ENCODE measurements at regions not wholly inside any gene's neighbourhood (a gene's known extent, or its start where the extent isn't known, plus 50 kb on each side); places are given as distances from the start of the nearest gene placed in this dataset.
A peak's percentile ranks its signal among the peaks of the same experiment; 100 is the strongest.
"Not testable (repeated sequence)": the region's sequence is repeated elsewhere in the genome, so short reads cannot be mapped to it uniquely, and the experiment has no call there.

DNA sequence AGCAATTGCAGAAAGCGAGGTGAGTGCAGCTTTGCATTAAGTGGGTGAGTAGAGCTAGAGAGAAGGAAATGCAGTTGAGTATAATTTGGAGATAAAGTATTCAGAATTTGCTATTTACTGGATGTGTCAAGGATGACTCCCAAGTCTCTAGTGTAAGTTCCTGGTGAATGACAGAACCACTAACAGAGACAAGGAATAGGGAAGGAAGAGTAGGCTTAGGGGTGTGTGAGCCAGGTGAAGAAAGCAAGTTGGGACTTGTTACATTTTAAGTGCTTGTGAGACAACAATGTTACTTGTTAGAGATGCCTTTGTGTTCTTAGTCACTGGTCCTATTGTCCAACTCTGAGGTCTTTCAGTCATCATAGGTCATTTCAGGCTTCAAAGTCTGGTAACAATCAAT lies 70.8 kb downstream of the TBC1D26 start:
- DNase-seq = not testable (repeated sequence)

DNA sequence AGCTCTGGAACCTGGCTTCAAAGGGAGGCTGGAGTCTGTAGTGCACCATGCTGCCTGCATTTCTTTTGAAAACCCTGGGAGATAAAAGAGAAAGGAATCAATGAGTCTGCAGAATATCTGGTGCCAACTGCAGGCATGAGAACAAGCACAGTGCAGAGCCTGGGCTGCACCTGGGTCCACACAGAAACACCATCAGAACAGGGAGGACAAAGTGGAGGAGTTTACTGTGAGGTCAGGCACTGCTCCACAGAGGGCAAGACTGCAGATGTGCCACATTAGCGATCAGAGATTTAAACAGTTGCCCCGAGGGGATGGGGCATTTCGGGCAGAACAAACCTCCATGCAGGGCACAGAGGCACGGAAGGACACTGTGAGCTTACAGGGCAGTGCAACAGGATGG lies 74.7 kb downstream of the TBC1D26 start:
- DNase-seq = not testable (repeated sequence)

DNA sequence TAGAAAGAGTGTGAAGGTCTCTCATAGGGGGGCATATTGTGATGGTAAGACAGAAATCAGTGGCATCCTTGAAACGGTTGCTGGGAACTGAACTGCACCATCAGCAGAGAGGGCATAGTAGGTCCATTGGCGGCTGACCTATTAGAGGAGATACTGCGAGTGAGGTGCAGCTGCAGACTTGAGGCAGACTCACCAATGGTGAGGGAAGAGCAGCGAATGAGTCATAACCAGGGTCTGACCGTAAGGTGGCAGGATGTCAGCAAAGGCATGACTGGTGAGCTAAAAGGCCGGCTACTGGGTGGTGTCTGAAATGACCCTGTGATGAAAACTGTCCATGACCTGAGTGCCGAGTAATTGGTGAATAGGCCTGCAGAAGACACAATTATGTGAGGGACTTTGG lies 81.3 kb downstream of the TBC1D26 start:
- not testable (repeated sequence) for DNase-seq

DNA sequence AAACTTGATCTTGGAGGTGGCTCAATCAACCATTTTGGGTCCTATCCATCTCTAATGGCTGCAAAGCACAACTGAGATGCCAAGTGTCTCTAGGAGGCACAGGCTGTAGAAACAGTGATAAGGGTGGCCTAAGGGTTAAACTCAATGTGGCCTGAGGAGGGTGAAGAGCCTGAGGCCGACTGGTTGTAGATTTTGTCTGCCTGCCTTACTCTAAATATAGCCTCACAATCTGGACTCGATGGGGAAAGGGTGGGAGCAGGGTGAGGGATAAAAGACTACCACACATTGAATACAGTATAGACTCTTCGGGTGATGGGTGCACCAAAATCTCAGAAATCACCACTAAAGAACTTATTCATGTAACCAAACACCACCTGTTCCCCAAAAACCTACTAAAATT lies 81.9 kb downstream of the TBC1D26 start:
- DNase-seq = not testable (repeated sequence)

DNA sequence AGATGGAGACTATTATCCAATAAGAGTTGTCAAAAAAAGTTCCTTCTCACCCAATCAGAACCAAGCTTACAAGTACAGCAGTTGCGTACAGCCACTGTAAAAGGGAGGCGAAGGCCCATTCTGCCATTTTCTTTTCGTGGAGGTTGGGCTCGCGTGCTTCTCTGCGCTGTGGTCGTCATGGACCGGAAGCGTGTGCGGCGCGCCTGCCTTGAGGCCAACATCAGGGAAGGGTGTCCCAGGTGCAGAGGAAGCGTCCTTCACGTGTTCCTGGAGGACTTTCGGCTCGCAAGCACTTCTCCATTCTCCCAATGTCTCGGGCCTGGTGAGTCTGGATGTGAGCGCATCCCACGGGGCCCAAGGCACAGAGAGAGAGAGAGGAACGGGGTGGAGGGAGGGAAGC lies 85.8 kb downstream of the TBC1D26 start:
- DNase-seq = not testable (repeated sequence)

DNA sequence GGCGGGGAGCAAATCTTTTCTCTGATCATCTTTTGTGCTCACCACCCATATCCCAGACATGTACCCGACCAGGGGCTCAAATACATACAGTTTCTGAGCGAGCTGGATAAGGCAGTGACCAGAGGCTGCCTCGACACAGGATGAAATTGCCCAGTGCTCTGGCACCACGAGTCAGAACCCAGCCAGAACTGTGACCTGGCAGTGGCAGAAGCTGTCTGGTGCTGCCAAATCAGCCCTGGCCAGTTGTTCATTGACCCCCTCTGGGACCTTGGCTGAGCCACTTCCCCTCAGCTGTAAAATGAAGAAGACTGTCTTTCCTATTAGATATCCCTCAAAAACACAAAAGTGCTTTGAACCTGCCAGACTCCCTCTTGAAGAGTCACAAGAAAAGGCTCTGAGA lies 90.2 kb downstream of the TBC1D26 start:
- DNase-seq = not testable (repeated sequence)

DNA sequence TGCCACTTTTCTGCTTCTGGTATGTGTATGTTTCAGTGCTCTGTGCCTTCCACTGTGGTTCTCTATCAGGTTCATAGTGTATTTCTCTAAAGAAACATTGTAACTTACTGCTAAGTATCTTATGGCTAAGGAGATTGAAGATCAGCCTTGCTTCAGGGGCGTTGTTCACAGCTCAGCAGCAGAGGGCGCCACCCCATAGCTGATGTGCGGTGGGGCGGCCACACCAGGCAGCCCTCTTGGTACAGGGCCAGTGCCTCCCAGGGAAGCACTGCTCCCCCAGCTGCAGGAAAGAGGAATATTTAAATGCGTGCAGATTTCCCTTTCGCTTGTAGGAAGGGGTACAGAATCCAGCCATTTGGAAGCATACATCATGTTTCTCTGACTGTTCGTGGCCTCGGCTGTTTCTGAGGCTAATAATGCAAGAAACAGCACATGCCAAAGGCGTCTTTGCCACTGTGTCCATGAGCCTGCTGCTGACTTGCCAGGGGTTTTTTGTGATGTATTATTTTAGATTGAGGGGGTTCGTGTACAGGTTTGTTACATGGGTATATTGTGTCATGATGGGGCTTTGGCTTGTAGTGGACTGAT lies 96.7 kb downstream of the TBC1D26 start:
- DNase-seq = peak; percentile 60

DNA sequence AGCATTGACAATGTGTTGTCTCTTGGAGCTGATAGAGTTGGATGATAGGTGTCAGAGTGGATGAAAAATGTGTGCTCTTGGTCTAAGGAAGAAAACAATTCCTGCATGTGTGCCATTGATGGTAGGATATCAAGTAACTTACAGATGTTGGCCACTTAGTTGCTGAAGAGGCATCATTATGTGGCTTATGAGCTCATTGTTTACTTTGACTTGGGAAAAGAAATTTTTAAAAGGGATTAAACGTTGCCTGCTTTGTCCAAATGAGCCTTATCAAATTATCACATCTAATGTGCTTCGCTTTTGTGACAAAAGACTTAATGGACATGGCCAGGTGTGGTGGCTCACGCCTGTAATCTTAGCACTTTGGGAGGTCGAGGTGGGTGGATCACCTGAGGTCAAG lies 98.1 kb downstream of the TBC1D26 start:
- DNase-seq = not testable (repeated sequence)

DNA sequence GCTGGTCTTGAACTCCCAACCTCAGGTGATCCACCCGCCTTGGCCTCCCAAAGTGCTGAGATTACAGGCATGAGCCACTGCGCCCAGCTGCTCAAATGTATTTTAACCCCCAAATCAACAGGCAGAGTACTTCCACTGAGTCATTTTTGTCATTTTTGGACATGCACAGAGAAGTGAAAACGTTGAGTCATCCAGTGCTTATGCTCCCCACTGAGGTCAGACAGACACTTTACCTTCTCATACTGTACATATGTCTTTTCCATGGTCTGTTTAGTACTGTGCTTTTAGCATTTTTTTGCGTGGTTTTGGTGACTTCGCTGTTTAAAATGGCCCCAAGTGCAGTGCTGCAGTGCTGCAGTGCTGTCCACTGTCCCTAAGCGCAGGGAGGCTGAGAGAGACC lies 99.1 kb downstream of the TBC1D26 start:
- DNase-seq = peak; percentile 87

DNA sequence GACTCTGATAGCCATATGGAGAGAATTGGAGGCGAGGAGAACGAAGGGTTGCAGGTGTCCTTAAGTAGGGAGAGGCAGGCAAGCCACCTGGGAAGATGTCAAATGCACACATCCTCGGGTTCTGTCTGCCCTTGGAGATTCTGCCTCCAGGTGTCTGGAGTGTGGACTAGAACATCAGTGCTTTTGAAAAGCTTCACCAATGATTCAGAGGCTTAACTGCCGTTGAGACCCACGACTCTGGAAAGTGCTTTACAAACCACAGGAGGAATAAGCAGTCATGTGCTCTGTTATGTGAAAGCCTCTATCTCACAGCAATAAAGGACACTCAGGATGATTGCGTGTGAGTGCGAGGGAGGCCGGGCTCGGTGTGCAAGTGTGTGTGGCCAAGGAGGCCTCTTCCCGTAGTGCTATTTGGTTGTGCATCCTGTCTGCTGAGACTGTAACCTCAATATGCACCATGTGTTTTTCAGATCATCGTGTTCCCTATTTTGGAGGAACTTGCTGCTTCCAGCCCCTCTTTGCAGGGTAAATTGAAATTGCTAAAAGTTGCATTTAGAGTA lies 100.9 kb downstream of the TBC1D26 start:
- not testable (repeated sequence) for DNase-seq

DNA sequence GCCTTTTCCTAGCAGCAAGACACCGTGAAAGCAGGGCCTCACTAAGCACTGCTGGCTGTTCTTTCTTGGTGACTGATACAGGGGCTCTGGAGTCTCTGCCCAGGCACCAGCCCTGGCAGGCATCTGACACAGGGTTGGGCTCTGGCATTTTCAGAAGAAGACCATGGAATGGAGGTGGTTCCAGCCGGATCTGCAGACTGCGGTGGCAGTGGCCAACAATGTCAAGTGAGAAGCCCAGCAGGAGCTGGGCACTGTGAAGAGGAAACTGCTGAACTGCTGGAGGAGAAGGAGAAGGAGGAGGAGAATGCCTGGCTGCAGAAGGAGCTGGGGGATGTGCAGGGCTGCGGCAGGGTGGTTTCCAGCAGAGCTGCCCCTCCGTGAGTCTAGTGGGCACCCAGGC lies 101.8 kb downstream of the TBC1D26 start:
- not testable (repeated sequence) for DNase-seq

DNA sequence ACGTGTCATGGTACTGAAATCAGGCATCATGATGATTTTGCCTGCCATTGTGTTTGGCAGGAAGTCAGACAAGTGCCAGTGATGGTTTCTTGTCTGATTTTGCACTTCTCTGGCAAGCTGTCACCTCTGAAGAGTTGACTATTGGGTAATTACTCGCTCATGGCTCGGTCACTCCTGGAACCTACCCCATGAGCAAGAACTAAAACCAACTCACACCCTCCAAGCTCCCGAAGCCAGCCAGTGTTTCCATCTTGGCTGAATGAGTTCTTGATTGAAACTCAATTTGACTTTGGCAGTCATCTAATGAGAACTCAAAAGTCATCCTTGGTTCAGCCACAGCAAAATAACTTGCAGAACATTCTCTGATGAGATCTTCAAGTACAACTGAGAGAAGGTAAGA lies 103.4 kb downstream of the TBC1D26 start:
- not testable (repeated sequence) for DNase-seq

DNA sequence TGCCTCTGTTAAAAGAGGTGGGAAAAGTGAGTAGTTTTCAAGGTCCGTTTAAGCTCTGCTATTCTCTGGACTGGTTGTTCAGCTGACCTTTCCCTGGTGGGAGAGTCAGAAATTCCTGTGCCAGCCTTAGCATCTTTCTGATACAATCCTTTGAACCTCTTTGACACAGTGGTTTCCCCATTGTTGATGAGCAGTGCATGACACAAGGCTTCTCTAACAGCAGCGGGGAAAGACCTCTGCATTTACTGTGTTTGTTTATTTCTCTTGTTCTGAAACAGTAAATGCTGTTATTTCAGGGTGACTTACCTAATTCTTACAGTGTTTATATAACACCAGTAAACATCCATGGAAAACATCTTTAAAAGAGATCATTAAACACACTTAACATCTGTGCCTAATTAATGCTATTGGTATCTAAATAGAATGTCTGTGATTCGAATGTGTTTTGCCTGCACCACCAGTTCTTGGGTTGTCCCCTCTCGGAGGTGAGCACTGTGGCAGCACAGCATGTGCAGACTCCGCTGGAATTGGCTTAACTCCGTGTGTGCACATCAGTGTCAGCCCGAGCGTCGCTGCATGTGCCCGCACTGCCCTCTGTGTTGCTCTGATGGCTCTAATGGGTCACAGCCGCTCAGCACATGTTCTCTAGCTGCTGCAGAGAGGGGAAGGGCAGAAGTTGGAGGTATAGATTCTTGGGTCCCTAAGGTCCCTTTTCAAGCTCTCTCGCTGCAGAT lies 104.3 kb downstream of the TBC1D26 start:
- DNase-seq = not testable (repeated sequence)

DNA sequence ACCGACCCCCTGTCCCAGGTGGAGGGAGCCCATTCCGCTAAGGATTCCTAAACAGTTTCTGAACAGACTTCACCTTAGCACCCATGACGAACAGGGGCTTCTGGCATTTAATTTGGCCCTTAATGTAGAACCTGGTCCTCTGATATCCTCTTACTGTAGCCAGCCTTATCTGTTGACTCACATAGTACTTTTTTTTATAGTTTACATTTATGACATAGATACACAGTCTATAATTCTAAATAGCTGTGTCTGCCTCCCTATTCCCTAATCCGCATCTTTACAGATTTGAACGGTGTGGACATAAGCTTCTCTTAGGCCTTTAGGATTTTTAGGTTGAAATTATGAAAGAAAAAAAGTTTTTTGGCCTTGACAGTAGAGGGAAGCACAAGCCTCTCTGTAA lies 104.9 kb downstream of the TBC1D26 start:
- not testable (repeated sequence) for DNase-seq

DNA sequence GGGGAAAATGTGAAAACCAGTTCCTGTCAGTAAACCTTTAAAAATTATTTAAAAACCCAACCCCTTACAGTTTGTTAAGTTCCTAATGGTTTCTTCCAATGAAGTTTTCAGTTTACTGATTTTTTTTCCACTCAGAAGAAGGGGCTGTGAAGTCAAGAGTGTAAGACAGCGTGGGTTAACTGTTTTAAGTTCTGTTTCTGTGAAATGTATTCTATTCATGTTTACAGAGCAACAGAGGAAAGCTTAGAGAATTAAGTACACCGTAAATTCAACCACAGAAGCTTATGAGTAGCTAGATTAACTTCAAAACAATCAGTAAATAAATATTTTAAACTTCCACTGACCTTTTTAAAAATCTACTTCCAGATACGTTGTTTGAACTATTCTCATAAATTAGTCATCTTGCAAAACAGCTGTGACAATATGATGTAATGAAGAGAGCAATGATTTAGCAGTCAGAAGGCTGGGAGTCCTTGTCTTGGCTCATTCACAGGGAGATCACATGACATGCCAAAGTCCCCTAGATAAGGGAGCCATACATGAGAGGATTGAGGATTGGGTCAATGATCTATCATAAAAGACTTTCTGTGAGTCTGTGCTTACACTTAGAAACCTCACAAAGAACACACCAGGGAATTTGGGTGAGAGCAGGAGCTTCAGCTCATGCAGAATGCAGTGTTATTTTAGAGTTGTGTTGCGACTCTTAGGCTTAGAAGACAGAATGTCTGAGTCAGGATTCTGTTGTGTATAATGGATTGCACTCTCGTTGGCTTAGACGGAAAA lies 97.3 kb upstream of the ADORA2B start:
- peak; percentile 34 for DNase-seq

DNA sequence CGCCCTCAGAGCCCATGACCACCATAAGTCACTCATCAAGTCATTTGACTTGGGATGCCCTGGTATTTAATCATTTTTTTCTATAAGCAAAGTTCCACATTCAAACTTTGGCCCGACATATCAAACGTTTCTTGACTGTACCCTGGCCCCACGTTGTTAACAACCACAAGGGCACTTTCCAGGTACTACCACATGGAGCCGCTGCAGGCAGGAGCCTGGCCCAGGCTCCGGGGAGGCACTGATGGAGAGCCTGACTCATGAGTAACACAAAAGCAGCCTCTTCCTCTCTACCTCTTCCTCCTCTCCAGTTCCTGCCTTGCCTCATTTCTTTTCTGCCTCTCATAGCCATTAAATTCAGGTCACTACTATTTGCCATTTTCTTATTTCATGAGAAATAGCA lies 95.9 kb upstream of the ADORA2B start:
- peak; percentile 58 for DNase-seq

DNA sequence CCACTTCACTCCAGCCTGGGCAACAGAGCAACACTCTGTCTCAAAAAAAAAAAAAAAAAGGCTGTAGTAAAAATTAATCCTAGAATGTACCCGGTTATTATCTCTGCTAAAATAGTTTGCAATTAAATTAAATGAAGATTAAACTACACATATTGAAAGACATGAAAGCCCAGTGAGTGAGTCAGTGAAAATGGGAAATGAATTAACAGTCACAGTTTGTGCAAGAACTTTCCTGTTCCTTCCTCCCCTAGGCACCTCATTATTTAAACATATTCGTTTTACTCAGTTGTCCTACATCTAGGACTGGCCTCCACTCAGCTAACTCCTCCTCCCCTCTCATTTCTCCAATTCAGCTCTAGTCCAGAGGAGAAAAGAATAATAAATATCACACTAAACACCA lies 94.9 kb upstream of the ADORA2B start:
- DNase-seq = not testable (repeated sequence)

DNA sequence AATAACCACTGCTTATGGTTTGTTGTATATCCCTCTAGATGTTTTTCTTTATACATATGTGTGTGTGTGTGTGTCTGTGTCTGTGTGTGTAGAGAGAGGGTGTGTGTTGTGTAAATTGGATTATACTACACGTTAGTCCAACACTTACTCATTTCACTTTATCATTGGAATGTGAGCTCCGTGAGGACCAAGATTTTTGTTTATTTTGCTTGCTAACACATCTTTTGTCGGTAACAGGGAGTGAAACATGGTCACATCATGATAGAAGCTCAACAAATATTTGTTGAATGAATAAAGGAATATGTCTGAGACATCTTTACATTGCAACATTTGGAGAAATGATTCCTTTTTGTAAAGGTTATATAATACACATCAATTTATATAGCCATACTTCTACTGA lies 94.2 kb upstream of the ADORA2B start:
- peak; percentile 22 for DNase-seq

DNA sequence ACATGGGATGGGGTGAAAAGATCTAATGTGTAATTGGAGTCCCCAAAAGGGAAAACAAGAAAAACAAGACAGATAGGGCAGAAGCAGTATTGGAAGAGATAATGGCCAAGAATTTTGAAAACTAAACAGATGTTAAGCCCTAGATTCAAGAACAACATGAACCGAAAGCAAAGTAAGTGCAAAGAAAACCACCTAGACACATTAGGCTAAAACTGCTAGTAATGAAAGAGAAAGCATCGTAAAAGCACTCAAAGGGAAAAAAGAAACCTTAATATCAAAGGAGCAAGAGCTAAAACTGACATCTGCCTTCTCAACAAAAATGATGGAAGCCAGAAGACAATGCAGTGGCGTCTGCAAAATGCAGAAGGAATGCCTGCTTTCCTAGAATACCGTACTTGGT lies 92.1 kb upstream of the ADORA2B start:
- DNase-seq = not testable (repeated sequence)

DNA sequence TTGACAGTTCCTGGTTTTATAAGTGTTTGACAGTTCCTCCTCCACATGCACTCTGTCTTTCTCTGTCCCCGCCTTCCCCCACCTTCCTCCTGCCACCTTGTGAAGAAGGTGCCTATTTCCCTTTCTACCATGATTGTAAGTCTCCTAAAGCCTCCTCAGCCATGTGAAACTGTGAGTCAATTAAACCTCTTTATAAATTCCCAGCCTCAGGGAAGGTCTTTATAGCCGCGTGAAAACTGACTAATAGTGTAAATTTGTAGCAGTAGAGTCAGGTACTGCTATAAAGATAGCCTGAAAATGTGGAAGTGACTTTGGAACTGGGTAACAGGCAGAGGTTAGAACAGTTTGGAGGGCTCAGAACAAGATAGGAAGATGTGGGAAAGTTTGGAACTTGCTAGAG lies 88.7 kb upstream of the ADORA2B start:
- not testable (repeated sequence) for DNase-seq

DNA sequence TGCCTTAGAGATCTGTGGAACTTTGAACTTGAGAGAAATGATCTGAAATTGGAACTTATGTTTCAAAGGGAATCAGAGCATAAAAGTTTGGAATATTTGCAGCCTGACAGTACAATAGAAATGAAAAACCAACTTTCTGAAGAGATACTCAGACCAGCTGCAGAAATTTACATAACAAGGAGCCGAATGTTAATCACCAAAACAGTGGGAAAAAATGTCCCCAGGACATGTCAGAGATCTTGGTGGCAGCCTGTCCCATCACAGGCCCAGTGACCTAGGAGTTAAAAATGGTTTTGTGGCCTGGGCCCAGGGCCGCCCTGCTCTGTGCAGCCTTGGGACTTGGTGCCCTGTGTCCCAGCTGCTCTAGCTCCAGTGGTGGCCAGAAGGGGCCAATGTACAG lies 88.2 kb upstream of the ADORA2B start:
- DNase-seq = not testable (repeated sequence)

DNA sequence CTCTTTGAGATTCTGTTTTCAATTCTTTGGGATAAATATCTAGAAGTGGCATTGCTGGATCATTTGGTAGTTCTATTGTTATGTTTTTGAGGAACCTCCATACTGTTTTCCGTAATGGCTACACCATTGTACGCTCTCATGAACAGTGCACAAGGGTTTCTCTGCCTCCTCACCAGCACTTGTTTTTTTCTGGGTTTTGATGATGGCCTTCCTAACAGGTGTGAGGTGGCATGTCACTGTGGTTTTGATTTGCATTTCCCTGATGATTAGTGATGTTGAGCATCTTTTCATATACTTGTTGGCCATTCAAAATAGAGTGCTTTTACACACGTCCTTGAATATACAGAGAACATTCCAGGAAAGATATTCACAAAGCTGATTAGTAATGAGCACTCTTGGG lies 86.8 kb upstream of the ADORA2B start:
- not testable (repeated sequence) for DNase-seq

DNA sequence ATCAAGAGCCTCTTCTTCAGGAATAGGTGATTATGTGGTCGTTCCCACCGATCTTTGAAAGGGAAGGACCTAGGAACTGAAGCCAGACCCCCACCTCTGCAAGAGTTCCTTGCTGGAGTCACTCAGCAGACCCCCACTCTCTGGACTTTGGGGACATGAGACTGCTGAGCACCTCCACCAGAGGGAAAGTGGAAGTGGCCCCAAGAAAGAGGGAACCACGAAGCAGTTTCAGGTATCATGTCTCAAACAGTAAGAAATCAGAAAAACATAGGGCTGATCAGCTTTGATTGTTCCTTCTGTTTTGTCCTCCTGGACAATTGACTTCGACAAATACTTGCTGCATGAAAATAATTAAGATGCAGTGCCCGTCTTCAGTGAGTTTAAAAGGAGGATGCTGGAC lies 84.2 kb upstream of the ADORA2B start:
- DNase-seq = not testable (repeated sequence)

DNA sequence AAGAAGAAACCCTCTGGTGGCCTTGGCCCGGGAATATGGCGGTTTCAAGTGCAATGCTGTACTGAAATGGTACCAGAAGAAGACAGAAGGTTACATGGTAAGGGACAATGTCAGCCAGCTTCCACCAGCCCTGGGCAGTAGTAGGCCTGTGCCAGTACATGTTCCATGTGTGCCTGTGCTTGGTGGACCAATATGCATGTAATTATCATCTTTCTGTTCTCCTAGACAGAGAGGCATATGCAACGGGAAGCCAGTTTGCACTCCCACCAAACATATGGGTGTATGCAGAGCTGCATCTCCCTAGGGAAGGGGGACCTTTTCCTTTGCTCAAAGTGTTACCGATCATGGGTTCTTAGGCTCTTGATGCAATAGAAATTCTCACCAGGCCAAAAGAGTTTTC lies 80.9 kb upstream of the ADORA2B start:
- DNase-seq = not testable (repeated sequence)

Data from fibroblast of skin of right biceps (primary cell).